Heart left ventricle (tissue), 16 donors: ENCODE measurements at regions not wholly inside any gene's neighbourhood (a gene's known extent, or its start where the extent isn't known, plus 50 kb on each side); places are given as distances from the start of the nearest gene placed in this dataset.

Experiments
- ATAC-seq, 4 donors: fragments of 200-7000 bp; cut with Tn5 transposase; one replicate each; pipeline ENCODE4 v1.9.1; 2020 to 2022; ENCODE audit warnings: moderate library complexity in 4 of 4, mild to moderate bottlenecking in 3 of 4, moderate number of reproducible peaks in 1 of 4
- DNase-seq, 5 donors: peaks; one replicate each; pipeline ENCODE4 v3.0.0-alpha.2; 2020
- H3K27ac ChIP-seq, 12 donors: fragments of 200-600 bp; sonication (generic) in 4 of 12; one replicate each; pipeline versions ENCODE4 v1.5.0 to v1.8.0; 2016 to 2022; ENCODE audit warnings: mild to moderate bottlenecking in 2 of 12
- H3K27me3 ChIP-seq, 9 donors: fragments of 200-600 bp; sonication (generic) in 2 of 9; one replicate each; pipeline versions ENCODE4 v1.5.1 to v1.8.0; 2016 to 2022; ENCODE audit warnings: mild to moderate bottlenecking in 3 of 9
- H3K36me3 ChIP-seq, 9 donors: fragments of 200-600 bp; sonication (generic) in 2 of 9; one replicate each; pipeline versions ENCODE4 v1.5.0 to v1.8.0; 2018 to 2022; ENCODE audit warnings: mild to moderate bottlenecking in 2 of 9
- H3K4me1 ChIP-seq, 12 donors: fragments of 200-600 bp; sonication (generic) in 4 of 12; one replicate each; pipeline versions ENCODE4 v1.5.0 to v1.8.0; 2016 to 2022; ENCODE audit warnings: mild to moderate bottlenecking in 3 of 12
- H3K4me3 ChIP-seq, 12 donors: fragments of 200-600 bp; sonication (generic) in 4 of 12; one replicate each; pipeline versions ENCODE4 v1.5.0 to v1.8.0; 2017 to 2022; ENCODE audit warnings: mild to moderate bottlenecking in 9 of 12, moderate library complexity in 4 of 12
- H3K9me3 ChIP-seq, 12 donors: fragments of 200-600 bp; sonication (generic) in 4 of 12; one replicate each; pipeline versions ENCODE4 v1.5.0 to v1.8.0; 2016 to 2022; ENCODE audit warnings: mild to moderate bottlenecking in 1 of 12
- POLR2A ChIP-seq, 2 donors: fragments of 450-650 bp; IDR thresholded peaks; one replicate each; pipeline ENCODE4 v1.6.1; 2017; ENCODE audit warnings: antibody characterized with exemption in 2 of 2, mild to moderate bottlenecking in 2 of 2, moderate library complexity in 2 of 2
- WGBS, 4 donors: extraction: QIAGEN DNeasy Blood & Tissue Kit in 2 of 4; methylation state at CpG; one replicate each; pipeline versions ENCODE4 v1.1.5 to v1.1.7; 2013 to 2018; 5-methylcytosine and 5-hydroxymethylcytosine counted together
- intact Hi-C, 10 donors: fragments of 100-400 bp; cut with DNase I; formaldehyde crosslinking; loops; one replicate each; pipeline versions ENCODE4 v1.11.1 to v1.14.2; 2022
- TF ChIP-seq, protein P1 (sequence below), 12 donors: fragments of 200-600 bp; sonication (generic) in 4 of 12; IDR thresholded peaks; one replicate each; pipeline versions ENCODE4 v1.5.0 to v1.8.0; 2018 to 2022; ENCODE audit warnings: antibody characterized with exemption in 12 of 12, mild to moderate bottlenecking in 5 of 12
- donor health status: ischemic (EF 13 %, LVEDD 7.1; RV severe dilation, severe dysfunction).
- donor health status: healthy with polysubstance abuse.
- donor health status: DM: no; HTN: yes; CAD: no.
- donor health status: DM: no; HTN: no; CAD: no.
- donor health status: ischemic (EF 25% LVEDD 6.9; RV normal size, moderate dysfunction).
- donor health status: ischemic (EF 25% LVEDD 5.7; RV mildly dilated, moderate dysfunction).
- donor health status: healthy.
- donor health status: DM: yes; HTN: yes; CAD: no.
- donor health status: ischemic (EF 35%, LVEDD 5.7; RV mildly dilated, moderate dysfunction).
- donor health status: nonischemic (EF 11% LVEDD 7.7; RV severe dilation, severe dysfunction).
- donor health status: DM: yes; HTN: yes; CAD: no.
- donor health status: PGD.
- donor health status: ischemic (EF 29% LVEDD 5.4; RV normal size, mild dysfunction).
- donor health status: nonischemic (EF 23%, LVEDD 6.1; RV moderate dilation, normal function).

DNA sequence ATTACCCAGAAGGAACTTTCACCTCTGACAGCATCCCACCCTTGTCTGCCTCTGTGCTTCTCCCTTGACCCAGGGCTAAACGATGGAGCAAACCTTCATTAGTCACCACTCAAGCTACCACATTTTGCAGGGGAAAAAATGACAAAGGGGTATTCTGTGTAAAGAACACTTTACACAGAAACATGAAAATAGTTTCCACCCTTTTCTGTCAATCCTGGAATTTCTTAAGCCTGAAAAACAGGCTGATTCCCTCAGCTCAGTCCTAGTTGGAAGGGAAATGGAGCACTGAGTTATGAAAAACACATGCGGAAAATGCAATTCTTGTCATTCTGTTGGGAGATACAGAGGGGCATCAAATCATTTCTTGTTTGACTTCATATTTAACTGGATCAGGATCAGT is 175.0 kb upstream of the HNRNPA3 start:
- Histone ChIP-seq H3K9me3 (no peaks in the 10 kb centered on the region), H3K4me1 (no peaks in the 10 kb centered on the region), H3K27me3 (peaks cover 0 to 18% (median 0%) of the 10 kb centered on the region in 9 donors), H3K27ac (no peak overlapping the region), H3K36me3 (no peaks in the 10 kb centered on the region), H3K4me3 (no peak overlapping the region)
- no peak for TF ChIP-seq POLR2A (IDR thresholded peaks at IDR 0.05)
- TF ChIP-seq, protein P1, sequence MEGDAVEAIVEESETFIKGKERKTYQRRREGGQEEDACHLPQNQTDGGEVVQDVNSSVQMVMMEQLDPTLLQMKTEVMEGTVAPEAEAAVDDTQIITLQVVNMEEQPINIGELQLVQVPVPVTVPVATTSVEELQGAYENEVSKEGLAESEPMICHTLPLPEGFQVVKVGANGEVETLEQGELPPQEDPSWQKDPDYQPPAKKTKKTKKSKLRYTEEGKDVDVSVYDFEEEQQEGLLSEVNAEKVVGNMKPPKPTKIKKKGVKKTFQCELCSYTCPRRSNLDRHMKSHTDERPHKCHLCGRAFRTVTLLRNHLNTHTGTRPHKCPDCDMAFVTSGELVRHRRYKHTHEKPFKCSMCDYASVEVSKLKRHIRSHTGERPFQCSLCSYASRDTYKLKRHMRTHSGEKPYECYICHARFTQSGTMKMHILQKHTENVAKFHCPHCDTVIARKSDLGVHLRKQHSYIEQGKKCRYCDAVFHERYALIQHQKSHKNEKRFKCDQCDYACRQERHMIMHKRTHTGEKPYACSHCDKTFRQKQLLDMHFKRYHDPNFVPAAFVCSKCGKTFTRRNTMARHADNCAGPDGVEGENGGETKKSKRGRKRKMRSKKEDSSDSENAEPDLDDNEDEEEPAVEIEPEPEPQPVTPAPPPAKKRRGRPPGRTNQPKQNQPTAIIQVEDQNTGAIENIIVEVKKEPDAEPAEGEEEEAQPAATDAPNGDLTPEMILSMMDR (IDR thresholded peaks at IDR 0.05): no peak
- no peak for ATAC-seq
- 75 to 83% (median 79%) methylated on average over 2 of the region's 2 CpGs for WGBS, 4 donors
- DNase-seq: no peak
- intact Hi-C loops: no loop called here

DNA sequence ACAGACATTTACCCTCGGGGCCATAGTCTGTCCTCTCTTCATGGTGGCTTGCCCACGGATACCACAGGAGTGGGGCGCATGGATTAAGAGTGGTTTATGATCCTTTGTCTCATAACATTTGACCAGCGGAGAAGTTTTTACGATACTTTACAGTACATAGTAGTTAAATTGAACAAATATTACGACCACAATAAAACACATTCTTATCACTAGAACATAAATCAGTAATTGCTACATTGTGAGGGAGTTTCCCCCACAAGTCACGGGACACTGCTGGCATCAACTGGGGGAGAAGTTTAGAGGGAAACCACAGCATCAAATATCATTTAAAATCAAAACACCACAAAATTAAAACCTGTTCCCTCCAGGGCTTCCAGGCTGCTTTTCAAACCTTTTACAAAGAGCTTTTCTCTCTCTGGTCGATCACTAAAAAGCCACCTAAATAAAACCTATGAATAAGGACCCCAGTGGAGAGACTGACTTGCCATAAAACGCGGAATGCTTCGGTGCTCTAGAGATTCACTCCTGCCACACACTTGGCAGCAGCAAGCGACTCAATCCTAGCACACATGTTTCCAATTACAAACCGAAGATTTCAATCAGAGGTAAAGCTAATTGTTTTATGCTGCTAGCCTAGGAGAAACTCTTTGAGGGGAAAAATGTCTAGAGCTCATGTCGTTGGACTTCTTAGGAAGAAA is 173.7 kb upstream of the HNRNPA3 start:
- no peak for TF ChIP-seq POLR2A (IDR thresholded peaks at IDR 0.05)
- TF ChIP-seq, protein P1 (IDR thresholded peaks at IDR 0.05): no peak
- ATAC-seq: no peak
- H3K27me3 ChIP-seq: peaks cover 0 to 18% (median 0%) of the 10 kb centered on the region in 9 donors
- no peak overlapping the region for H3K27ac ChIP-seq
- intact Hi-C loops: no loop called here
- no peaks in the 10 kb centered on the region for H3K4me1 ChIP-seq
- no peak overlapping the region for H3K4me3 ChIP-seq
- H3K9me3 ChIP-seq: no peaks in the 10 kb centered on the region
- WGBS, 4 donors: 75 to 83% (median 82%) methylated on average over 14 of the region's 14 CpGs
- H3K36me3 ChIP-seq: no peaks in the 10 kb centered on the region
- no peak for DNase-seq

DNA sequence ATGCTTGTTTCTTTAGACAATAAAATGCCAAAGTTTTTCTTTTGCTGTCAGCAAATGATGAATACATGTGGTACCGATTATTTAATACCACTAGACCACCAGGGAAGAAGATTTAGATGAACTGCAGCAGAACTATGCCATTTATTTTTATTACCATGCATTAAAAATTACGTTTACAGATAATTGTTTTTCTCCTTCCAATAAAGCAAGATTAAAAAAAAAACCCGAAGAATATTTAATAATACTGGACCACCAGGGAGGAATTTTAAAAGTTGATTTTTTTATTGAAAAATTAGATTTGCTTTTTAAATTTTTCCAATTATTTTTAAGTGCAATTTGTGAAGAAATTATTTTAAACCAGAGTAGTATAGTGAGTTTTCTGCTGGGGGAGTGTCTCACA is 170.3 kb upstream of the HNRNPA3 start:
- Histone ChIP-seq H3K4me3 (no peak overlapping the region), H3K9me3 (no peaks in the 10 kb centered on the region), H3K27me3 (peaks cover 0 to 13% (median 0%) of the 10 kb centered on the region in 9 donors), H3K4me1 (no peaks in the 10 kb centered on the region), H3K36me3 (no peaks in the 10 kb centered on the region), H3K27ac (no peak overlapping the region)
- ATAC-seq (no peak), DNase-seq (no peak)
- 80 to 83% (median 82%) methylated on average over 3 of the region's 3 CpGs for WGBS, 4 donors
- TF ChIP-seq, protein P1 (IDR thresholded peaks at IDR 0.05): no peak
- no peak for TF ChIP-seq POLR2A (IDR thresholded peaks at IDR 0.05)
- intact Hi-C loops: no loop called here

DNA sequence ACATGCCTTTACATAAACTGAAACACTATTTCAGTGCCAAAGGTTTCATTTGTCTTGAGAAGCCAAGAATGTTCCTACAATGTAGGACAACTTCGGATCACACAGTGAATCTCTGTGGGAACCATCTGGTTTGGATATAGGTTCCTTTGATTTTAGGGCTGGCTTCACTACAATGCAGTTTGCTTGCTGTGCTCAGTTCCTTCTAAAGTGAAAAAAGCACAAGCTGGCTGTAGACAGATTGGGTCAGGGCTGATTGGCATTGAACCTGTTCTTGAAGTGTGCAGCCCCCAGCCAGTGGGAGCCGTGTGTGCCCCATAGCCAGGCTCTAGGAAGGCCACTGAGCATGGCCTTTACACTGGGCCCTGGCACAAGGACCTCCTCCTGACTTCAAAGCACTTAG is 167.9 kb upstream of the HNRNPA3 start:
- WGBS, 4 donors: 46 to 78% (median 67%) methylated on average over 2 of the region's 2 CpGs
- H3K27me3 ChIP-seq: peaks cover 0 to 6% (median 0%) of the 10 kb centered on the region in 9 donors
- ATAC-seq (no peak), DNase-seq (no peak)
- no peak overlapping the region for H3K4me3 ChIP-seq
- H3K4me1 ChIP-seq: no peaks in the 10 kb centered on the region
- no peak overlapping the region for H3K27ac ChIP-seq
- intact Hi-C loops: no loop called here
- TF ChIP-seq, protein P1 (IDR thresholded peaks at IDR 0.05): no peak
- no peak for TF ChIP-seq POLR2A (IDR thresholded peaks at IDR 0.05)
- H3K9me3 ChIP-seq: no peaks in the 10 kb centered on the region
- H3K36me3 ChIP-seq: no peaks in the 10 kb centered on the region
